DMS79 treated with DMSO at 0.1 percent for 48 hours (cell line): ENCODE measurements at regions not wholly inside any gene's neighbourhood (a gene's known extent, or its start where the extent isn't known, plus 50 kb on each side); places are given as distances from the start of the nearest gene placed in this dataset.
A peak's percentile ranks its signal among the peaks of the same experiment; 100 is the strongest.

Experiments
- DNase-seq: peaks from one replicate; lab custom pipeline; 2025; lab: John Stamatoyannopoulos, UW

- no peak for DNase-seq
Measured at GRCh38 chr14:49527221-49527620, 59.0 kb downstream of the RPS29 start.

DNA sequence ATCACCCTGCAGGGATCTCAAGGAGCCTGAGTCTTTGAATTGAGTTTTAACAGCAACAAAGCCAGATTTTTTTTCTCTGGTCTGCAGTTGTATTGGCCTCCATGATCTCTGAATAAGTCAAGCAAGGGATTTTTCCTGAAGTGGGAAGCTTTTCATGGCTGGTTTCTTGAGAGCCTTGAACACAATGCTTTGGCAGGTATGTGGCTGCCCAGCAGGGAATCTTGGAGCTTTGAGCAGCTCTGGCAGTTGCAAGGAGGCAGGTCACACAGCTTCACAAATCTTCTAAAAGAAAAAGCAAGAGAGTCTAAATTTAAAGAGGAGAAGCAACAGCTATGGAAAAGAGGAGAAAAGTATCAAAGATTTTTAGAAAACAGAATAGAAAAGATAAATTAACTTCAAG lies 60.1 kb downstream of the RPS29 start:
- no peak for DNase-seq

DNA sequence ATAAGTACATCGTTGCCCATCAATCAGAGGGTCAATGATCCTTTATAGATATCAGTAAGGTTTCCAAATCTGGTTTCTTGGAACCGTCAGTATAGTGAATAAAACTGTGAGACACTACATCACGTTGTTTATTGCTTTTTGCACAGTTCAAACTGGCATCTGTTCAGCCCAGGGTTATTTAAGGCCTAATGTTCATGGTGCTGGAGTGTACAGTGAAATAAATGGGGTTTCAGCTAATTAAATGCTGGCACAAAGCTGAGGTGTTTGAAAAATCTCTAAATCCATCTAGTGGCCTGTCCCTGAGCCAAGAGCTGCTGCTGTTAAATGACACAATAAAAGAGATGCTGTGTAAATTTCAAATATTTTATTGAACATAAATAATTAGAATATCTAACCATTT lies 69.9 kb downstream of the RPS29 start:
- no peak for DNase-seq

DNA sequence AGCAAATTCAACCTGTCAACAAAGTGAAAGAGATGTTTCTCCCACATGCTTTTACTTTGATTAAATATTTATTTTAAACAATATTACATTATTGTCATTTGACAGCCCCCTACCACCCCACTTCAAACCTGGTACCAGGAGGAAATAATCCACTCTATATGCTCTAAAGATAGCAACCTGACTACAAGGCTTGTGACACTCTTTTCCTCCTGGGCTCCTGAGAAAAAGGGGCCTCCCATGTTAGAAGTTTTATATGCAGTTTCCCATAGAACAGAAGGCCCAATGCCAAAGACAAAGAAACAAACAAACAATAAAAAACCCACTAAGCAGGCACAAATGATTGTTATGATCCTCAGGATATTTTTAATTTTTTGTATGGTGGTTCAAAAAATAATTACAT lies 73.6 kb downstream of the RPS29 start:
- DNase-seq = no peak

DNA sequence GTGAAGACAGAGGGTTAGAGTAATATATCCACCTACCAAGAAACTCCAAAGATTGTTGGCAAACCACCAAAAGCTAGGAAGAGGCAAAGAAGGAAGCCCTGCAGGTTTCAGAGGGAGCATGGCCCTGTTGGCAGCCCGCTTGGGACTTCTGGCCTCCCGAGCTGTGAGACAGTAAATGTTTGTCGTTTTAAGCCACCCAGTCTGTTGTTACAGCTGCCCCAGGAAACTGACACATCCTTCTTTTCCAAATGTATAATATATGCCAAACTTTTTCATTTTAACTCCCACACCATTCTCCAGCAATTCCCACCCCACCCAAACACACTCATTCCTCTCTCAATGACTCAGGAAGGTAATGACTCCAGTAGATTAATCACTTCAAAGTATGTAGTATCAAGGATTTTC lies 74.0 kb downstream of the RPS29 start:
- no peak for DNase-seq

GRCh38 chr14:49508124-49508523 lies 78.1 kb downstream of the RPS29 start:
- no peak for DNase-seq

DNA sequence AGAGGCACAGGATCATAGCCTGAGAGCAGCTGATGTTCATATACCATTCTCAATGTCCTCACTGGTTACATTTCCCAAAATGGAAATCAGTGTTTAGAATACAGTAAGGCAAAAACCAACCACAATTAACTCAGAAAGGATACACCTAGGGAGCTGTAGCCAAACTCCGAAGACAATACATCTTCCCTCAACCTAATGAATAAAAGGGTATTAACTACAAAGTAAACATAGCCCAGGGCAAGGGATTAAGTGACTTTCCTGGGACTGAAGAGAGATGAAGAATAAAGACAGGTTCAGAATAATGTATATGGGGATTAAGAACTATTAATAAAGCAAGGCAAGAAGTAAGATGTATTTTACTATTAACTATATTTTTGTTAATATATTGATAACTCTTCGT lies 79.5 kb downstream of the RPS29 start:
- DNase-seq = no peak

- no peak for DNase-seq
Measured at GRCh38 chr14:49505041-49505766, 81.0 kb downstream of the RPS29 start.

DNA sequence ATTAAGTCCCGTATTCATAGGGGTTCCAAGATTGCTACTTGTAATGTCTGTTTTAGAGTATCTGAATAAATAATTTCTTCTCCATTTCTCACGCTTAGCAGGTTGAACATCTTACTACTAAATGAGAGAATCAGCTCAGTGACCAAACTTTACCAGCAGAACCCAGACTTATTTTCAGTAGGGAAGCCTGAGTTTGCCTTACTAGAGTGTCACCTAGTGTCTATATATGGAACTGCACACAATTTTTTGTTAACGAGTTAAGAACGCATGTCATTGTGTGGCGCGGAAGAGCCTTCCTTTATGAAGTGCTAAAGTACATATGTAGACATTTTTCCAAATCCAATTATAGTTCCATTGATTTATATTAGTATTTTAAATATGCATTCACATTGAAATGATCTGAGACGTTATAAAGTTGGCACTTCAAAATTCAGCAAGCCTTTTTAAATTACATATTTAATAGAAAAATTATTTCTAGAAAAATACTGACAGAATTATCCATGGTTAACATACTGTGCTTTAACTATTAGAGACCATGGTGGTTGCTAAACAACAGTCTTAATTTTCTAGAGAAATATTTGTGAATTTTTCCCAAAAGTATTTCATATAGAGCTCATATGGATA lies 88.3 kb downstream of the RPS29 start:
- DNase-seq = peak; percentile 56

- no peak for DNase-seq
Measured at GRCh38 chr14:49497267-49497666, 88.9 kb downstream of the RPS29 start.

DNA sequence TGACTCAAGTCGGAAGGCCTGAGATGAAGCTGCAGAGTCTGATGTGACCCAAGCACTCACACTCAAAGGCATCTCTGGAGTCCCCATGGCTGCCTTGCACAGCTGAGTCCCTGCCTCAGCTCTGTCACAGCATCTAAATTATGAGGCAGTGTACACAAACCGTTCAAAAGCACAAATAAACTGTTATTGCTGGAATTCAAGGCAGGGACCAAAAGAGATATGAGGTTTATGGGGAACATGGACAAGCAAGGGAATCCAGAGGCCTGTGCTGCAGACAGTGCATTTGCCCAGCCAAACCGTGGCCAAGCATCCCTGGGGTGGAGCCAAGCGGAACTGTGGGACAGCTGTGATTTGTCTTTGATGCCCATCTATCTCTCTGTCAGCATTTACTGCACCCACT lies 91.3 kb downstream of the RPS29 start:
- DNase-seq = no peak

- no peak for DNase-seq
Measured at GRCh38 chr14:49493557-49493956, 92.6 kb downstream of the RPS29 start.

- DNase-seq = no peak
Measured at GRCh38 chr14:49492151-49492550, 94.0 kb downstream of the RPS29 start.

DNA sequence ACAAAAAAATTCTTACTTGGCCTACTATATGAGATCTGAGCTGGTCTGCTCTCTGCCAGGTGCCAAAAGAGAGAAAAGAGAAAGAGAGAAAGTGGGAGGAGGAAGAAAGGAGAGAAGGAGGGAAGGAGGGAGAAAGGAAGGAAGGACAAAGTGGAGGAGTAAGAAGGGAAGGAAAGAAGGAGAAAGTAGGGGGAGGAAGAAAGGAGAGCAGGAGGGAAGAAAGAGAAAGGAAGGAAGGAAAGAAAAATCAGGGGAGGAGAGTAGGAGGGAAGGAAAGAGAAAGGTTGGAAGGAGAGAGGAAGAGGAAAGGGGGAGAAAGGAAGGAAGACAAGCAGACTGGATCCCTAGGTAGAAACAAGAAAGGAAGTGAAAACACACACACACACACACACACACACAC lies 96.8 kb downstream of the RPS29 start:
- DNase-seq = no peak

GRCh38 chr14:49487238-49487637 lies 98.9 kb downstream of the RPS29 start:
- DNase-seq = no peak

DNA sequence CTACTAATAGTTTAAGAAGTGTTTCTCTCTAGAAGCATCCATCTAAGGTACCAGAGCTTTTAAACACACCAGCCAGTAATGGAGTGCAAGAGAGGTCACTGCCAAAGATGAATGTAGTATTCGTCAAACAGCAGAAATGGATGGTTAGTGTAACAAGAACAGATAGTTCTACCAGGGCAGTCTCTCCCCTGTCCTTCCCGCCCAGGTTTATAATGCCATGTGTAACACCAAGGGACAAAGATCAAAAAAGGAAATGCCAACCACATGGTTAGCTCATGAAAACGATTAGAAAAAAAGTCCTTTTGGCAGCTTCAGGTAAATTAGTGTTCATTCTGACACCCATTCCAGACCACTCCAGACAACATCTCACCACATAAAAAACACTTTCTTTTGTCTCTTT lies 100.9 kb downstream of the RPS29 start:
- no peak for DNase-seq

GRCh38 chr14:49484180-49484579 lies 102.0 kb downstream of the RPS29 start:
- DNase-seq = no peak

- DNase-seq = no peak
Measured at GRCh38 chr14:49483268-49483667, 102.9 kb downstream of the RPS29 start.

- DNase-seq = no peak
Measured at GRCh38 chr14:49480979-49481498, 105.1 kb downstream of the RPS29 start.

GRCh38 chr14:49480053-49480760 lies 106.0 kb downstream of the RPS29 start:
- DNase-seq = no peak

GRCh38 chr14:49479432-49479831 lies 106.7 kb downstream of the RPS29 start:
- no peak for DNase-seq

GRCh38 chr14:49478784-49479183 lies 107.4 kb downstream of the RPS29 start:
- no peak for DNase-seq

DNA sequence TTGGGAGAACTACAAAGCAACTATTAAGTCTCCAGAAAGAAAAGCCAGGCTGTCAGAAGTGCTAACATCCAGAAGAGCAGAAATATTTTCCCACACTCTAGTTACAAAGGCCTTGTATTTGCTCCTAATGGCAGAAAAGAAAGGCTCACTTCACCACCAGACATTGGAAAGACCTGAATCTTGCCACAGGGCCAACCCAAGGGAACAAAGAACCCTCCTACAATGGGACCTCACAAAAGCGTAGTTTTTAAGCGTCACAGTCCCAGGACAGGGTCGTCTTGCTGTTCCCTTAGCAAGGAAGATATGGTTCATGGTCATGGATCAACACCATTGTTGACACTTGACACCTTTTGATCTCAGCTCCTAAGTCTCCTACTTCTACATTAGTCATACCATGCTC lies 119.1 kb downstream of the RPS29 start:
- DNase-seq = no peak
